Stimulated activated CD4-positive, alpha-beta T cell treated with anti-CD3 and anti-CD28 coated beads, TNF-alpha, amount 100 ng/mL, for 1 hour (primary cell): ENCODE measurements at regions not wholly inside any gene's neighbourhood (a gene's known extent, or its start where the extent isn't known, plus 50 kb on each side); places are given as distances from the start of the nearest gene placed in this dataset.

ENCODE experiments used
- DNase-seq, 3 donors: peaks; one replicate each; pipeline ENCODE4 v3.0.0-alpha.2; 2020; ENCODE audit warnings: low read depth in 3 of 3, low spot score in 1 of 3

DNA sequence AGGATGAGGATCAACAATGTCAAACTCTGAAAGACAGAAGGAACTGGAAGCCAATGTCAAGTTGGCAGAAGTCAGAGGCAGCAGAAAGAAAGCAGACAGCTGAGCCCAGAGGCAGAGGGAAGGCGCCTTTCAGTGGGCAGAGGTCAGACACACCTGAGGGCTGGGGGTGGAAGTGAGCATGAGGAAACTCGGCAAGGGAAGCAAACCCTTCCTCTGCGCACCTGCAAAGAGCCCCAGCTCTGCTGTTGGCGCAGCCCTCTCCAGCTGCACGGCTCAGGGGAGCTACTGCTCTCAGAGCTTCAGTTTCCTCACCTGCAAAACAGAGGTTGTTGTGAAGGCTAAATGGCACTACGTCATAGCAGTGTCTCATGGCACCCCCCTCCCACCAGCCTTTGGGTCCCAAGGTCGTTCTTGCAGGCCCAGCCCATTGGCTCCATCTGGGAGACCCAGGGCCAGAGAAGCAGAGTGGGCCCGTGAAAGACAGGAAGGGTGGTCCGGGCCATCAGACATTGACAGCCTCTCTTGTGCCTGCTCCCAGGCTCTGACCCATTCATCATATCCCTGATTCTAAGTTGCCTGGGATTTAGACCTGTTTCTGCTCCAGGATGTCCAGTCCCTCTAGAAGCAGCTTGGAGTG lies 53.3 kb upstream of the SLC6A11 start:
- DNase-seq, result no peak

DNA sequence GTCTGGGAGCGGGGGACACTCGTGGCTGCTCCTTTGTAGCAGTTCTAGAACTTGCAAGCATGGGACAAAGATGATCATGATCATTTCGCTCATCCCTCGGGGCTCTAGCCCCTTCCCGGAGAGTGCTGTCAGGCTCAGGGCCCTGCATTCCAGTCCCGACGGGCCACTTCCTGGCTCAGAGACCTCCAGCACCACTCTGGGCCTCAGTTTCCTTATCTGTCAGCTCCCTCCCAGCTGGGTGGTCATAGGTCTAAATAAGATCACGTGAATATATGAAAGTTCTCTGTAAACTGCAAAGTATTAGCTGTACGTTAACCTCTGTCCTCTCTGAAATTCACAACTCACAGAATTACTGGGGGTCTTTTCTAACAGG lies 52.8 kb upstream of the SLC6A11 start:
- DNase-seq, result no peak

DNA sequence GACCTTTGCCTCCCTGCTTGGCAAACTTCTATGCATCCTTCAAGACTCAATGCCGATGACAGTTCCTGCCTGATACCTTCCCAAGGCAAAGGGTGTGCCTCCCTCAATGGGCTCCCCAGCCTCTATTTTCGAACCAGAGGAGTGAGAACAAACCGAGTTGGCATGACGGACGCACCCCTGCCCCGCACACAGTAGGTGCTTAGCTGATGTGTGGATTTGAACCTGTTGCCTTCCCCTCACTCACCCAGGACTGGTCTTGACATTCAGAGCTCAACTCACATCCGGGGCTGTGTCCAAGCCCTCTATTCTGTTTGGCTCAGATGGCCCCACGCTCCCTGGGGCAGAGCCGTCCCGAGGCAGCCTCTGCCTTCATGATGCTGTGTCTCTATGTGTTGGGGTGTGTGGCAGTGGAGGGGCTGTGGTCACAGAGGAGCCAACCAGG lies 52.2 kb upstream of the SLC6A11 start:
- DNase-seq, result no peak

DNA sequence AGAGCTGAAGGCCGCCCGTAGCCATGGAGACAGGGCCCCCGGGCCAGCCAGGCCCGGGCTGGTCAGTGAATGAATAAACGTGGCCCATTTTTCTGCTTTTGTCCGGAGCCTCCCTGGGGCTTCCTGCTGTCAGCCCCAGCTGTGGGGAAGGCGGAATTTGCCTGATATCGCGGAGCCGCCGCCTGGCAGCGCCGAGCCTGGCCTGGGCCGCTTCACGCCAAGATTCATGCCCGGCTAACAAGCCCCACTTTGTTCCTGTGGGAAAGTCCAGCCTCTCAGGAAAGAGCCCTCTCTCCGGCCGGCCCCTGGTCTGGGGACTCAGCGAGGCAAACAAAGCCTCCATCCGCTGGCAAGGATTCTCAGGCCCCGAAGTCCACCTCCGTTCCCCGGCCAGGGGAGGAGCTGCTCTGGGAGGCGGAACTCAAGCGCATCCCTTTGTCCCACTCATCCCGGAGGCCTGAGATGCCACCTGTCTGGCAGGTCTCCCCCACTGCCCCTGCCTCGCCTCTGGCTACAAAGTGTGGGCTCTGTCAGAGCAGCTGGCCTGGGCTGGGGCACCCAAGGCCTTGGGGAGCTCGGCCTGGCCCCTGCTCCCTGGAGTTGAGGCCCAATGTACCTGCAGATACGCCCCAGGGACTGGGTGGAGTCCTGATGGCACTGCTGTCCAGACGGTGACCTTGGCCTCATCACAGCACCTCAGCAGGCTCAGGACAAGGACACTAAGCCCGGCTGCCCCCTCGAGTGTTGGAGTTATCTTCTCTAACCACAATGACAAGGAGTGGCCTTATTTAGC lies 51.6 kb upstream of the SLC6A11 start:
- DNase-seq, result no peak

DNA sequence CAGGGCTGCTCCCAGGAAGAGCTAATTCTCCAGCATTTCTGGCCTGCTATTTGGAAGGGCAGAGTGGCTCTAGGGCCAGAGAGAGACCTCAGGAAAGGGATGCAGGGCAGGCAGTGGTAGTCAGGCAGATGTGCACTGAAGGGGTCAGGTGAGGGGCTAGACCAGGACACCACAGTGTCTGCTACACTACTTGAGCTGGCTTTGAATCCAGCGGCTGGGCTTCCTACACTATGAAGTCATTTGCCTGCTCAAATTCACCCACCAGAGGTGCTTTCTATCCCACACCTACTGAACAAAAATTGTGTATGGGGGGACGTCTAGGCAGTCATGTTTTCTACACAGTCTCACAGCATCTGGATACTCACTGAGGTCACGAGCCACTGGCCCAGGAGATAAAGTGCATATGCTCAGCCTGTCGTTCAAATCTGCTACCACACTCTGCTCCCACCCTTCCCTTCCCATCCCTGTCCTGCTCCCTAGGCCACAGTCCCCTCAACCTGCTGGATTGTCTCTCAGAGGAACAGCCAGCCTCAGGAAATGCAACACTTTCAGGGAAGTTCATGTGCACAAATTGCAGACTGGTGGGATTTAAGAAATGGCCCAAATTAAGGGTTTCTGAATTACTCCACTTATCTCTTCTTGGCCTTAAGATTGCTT lies 49.9 kb upstream of the SLC6A11 start:
- no peak for DNase-seq
